ENCODE measurements at regions not wholly inside any gene's neighbourhood (a gene's known extent, or its start where the extent isn't known, plus 50 kb on each side); places are given as distances from the start of the nearest gene placed in this dataset.

- Histone ChIP-seq H3K9me3 (ENCODE audit: control insufficient read depth, insufficient read depth, low read length) (no peaks in the 10 kb centered on the region), H3K36me3 (ENCODE audit: control insufficient read depth, insufficient read depth, low read length) (no peaks in the 10 kb centered on the region), H3K4me3 (ENCODE audit: low read length) (no peak overlapping the region), H3K4me1 (ENCODE audit: control insufficient read depth, insufficient read depth, low read length) (no peaks in the 10 kb centered on the region), H3K27ac (ENCODE audit: low read length) (no peak overlapping the region), H3K27me3 (ENCODE audit: control insufficient read depth, insufficient read depth, low read length) (no peaks in the 10 kb centered on the region)
- WGBS (ENCODE audit: insufficient coverage, insufficient read length), result no CpG with 5 or more reads among the region's 6 CpGs
- DNase-seq (ENCODE audit: low read depth, low spot score), result no peak
Observed at GRCh38 chr10:118467200-118467599, 125.1 kb upstream of the FAM204A start.

DNA sequence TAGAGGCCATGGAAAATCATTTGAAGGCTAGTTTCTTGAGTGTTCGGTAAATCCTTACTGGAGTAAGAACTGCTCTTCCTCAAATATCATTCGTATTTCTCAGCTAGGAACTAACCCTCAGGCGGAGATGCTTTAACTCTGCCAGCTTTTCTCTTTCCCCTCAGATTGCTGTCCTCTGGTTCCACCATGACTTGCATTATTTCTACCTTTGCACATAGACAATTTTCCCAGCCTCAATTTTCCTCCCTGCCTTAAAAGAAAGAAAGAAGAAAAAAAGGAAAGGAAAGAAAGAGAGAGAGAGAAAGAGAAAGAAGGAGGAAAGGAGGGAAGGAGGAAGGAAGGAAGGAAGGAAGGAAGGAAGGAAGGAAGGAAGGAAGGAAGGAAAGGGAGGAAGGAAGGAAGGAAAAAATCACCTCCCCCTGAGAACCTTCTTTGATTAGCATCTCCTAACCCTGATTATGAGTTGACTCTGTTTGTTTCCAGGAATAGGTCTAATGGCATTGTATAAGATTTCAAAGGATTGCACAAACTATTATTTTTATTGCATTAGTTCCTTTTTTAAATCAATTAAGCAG is 123.3 kb upstream of the FAM204A start:
- H3K4me3 ChIP-seq (ENCODE audit: low read length), result no peak overlapping the region

GRCh38 chr10:118463740-118464139 is 121.6 kb upstream of the FAM204A start:
- Histone ChIP-seq H3K27me3 (ENCODE audit: control insufficient read depth, insufficient read depth, low read length) (no peaks in the 10 kb centered on the region), H3K36me3 (ENCODE audit: control insufficient read depth, insufficient read depth, low read length) (no peaks in the 10 kb centered on the region), H3K4me3 (ENCODE audit: low read length) (no peak overlapping the region), H3K27ac (ENCODE audit: low read length) (no peak overlapping the region), H3K4me1 (ENCODE audit: control insufficient read depth, insufficient read depth, low read length) (no peaks in the 10 kb centered on the region), H3K9me3 (ENCODE audit: control insufficient read depth, insufficient read depth, low read length) (no peaks in the 10 kb centered on the region)
- WGBS (ENCODE audit: insufficient coverage, insufficient read length), result no CpG with 5 or more reads among the region's 1 CpG
- no peak for DNase-seq (ENCODE audit: low read depth, low spot score)

More for the DNA sequence above, 123.3 kb upstream of the FAM204A start:
- Histone ChIP-seq H3K4me1 (ENCODE audit: control insufficient read depth, insufficient read depth, low read length) (no peaks in the 10 kb centered on the region), H3K27me3 (ENCODE audit: control insufficient read depth, insufficient read depth, low read length) (no peaks in the 10 kb centered on the region), H3K36me3 (ENCODE audit: control insufficient read depth, insufficient read depth, low read length) (no peaks in the 10 kb centered on the region), H3K27ac (ENCODE audit: low read length) (no peak overlapping the region), H3K9me3 (ENCODE audit: control insufficient read depth, insufficient read depth, low read length) (no peaks in the 10 kb centered on the region)
- DNase-seq (ENCODE audit: low read depth, low spot score), result no peak
- no CpG with 5 or more reads among the region's 3 CpGs for WGBS (ENCODE audit: insufficient coverage, insufficient read length)

- H3K4me3 ChIP-seq (ENCODE audit: low read length), result no peak overlapping the region
- no peaks in the 10 kb centered on the region for H3K4me1 ChIP-seq (ENCODE audit: control insufficient read depth, insufficient read depth, low read length)
- H3K27me3 ChIP-seq (ENCODE audit: control insufficient read depth, insufficient read depth, low read length), result no peaks in the 10 kb centered on the region
- WGBS (ENCODE audit: insufficient coverage, insufficient read length), result no CpG with 5 or more reads among the region's 1 CpG
- DNase-seq (ENCODE audit: low read depth, low spot score), result no peak
- H3K36me3 ChIP-seq (ENCODE audit: control insufficient read depth, insufficient read depth, low read length), result no peaks in the 10 kb centered on the region
- H3K27ac ChIP-seq (ENCODE audit: low read length), result no peak overlapping the region
- no peaks in the 10 kb centered on the region for H3K9me3 ChIP-seq (ENCODE audit: control insufficient read depth, insufficient read depth, low read length)
Observed at GRCh38 chr10:118462401-118462800, 120.3 kb upstream of the FAM204A start.

GRCh38 chr10:118459642-118460193 is 117.6 kb upstream of the FAM204A start:
- H3K4me3 ChIP-seq (ENCODE audit: low read length), result no peak overlapping the region
- no peaks in the 10 kb centered on the region for H3K36me3 ChIP-seq (ENCODE audit: control insufficient read depth, insufficient read depth, low read length)
- peak; percentile 54 for DNase-seq (ENCODE audit: low read depth, low spot score)
- H3K27me3 ChIP-seq (ENCODE audit: control insufficient read depth, insufficient read depth, low read length), result no peaks in the 10 kb centered on the region
- no peaks in the 10 kb centered on the region for H3K9me3 ChIP-seq (ENCODE audit: control insufficient read depth, insufficient read depth, low read length)
- no peaks in the 10 kb centered on the region for H3K4me1 ChIP-seq (ENCODE audit: control insufficient read depth, insufficient read depth, low read length)
- no peak overlapping the region for H3K27ac ChIP-seq (ENCODE audit: low read length)
- WGBS (ENCODE audit: insufficient coverage, insufficient read length), result no CpG with 5 or more reads among the region's 10 CpGs

- no peak overlapping the region for H3K27ac ChIP-seq (ENCODE audit: low read length)
- H3K27me3 ChIP-seq (ENCODE audit: control insufficient read depth, insufficient read depth, low read length), result no peaks in the 10 kb centered on the region
- no peaks in the 10 kb centered on the region for H3K36me3 ChIP-seq (ENCODE audit: control insufficient read depth, insufficient read depth, low read length)
- DNase-seq (ENCODE audit: low read depth, low spot score), result no peak
- no peaks in the 10 kb centered on the region for H3K4me1 ChIP-seq (ENCODE audit: control insufficient read depth, insufficient read depth, low read length)
- no peak overlapping the region for H3K4me3 ChIP-seq (ENCODE audit: low read length)
- H3K9me3 ChIP-seq (ENCODE audit: control insufficient read depth, insufficient read depth, low read length), result no peaks in the 10 kb centered on the region
- no CpG with 5 or more reads among the region's 10 CpGs for WGBS (ENCODE audit: insufficient coverage, insufficient read length)
Observed at GRCh38 chr10:118458957-118459641, 117.0 kb upstream of the FAM204A start.

DNA sequence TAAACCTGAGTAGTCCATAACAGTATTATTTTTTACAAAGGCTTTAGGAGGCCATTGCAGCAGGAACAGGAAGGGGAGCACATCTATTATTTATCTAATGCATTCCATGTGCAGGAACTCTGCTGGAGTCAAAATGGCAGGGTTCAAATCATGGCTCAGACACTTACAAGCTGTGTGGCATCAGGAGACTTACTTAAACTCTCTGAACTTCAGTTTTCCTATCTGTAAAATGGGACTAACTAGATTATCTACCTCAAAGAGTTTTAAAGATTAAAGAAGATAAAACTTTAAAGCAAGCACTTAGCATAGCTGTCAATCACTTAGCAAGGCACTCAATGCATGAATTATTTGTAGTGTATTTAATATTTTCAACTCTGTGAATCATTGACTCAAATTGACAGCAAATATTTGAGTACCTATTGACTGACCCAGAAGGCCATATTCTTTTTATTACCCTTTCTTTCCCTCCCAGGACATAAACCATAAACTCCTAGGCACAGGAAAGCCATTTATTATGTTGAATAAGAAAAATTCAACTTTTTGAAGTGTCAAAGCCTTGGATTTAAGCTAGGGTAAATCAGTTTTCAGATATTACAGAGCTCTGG is 115.8 kb upstream of the FAM204A start:
- H3K4me1 ChIP-seq (ENCODE audit: control insufficient read depth, insufficient read depth, low read length), result no peaks in the 10 kb centered on the region
- H3K4me3 ChIP-seq (ENCODE audit: low read length), result no peak overlapping the region
- H3K36me3 ChIP-seq (ENCODE audit: control insufficient read depth, insufficient read depth, low read length), result no peaks in the 10 kb centered on the region
- no peak for DNase-seq (ENCODE audit: low read depth, low spot score)
- no peak overlapping the region for H3K27ac ChIP-seq (ENCODE audit: low read length)
- no peaks in the 10 kb centered on the region for H3K9me3 ChIP-seq (ENCODE audit: control insufficient read depth, insufficient read depth, low read length)
- H3K27me3 ChIP-seq (ENCODE audit: control insufficient read depth, insufficient read depth, low read length), result no peaks in the 10 kb centered on the region

DNA sequence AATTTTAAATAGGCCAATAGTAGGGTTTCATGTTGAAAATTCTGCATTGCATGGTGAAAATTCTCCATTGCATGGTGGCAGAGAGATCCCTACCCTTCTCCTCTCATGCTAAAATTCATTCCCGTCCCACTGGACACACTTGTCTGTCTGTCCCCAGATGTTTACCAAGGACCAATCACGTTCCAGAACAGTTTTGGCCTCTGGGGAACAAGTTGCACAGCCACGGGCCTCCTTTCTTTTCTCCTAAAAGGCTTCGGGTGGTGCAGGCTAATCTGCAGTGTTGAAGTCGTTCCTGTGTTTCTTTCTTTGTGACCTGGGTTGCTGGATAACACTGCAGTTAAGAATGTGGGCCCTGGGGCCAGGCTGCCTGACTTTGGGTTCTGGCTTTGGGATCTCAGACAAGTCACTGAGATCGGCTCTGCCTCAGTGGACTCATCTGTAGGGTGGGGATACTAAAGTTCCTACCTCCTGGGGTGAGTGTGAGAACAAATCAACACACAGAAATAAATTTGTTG is 113.1 kb upstream of the FAM204A start:
- Histone ChIP-seq H3K4me1 (ENCODE audit: control insufficient read depth, insufficient read depth, low read length) (no peaks in the 10 kb centered on the region), H3K27ac (ENCODE audit: low read length) (no peak overlapping the region), H3K9me3 (ENCODE audit: control insufficient read depth, insufficient read depth, low read length) (no peaks in the 10 kb centered on the region), H3K27me3 (ENCODE audit: control insufficient read depth, insufficient read depth, low read length) (no peaks in the 10 kb centered on the region), H3K36me3 (ENCODE audit: control insufficient read depth, insufficient read depth, low read length) (no peaks in the 10 kb centered on the region), H3K4me3 (ENCODE audit: low read length) (no peak overlapping the region)
- no CpG with 5 or more reads among the region's 6 CpGs for WGBS (ENCODE audit: insufficient coverage, insufficient read length)
- no peak for DNase-seq (ENCODE audit: low read depth, low spot score)

DNA sequence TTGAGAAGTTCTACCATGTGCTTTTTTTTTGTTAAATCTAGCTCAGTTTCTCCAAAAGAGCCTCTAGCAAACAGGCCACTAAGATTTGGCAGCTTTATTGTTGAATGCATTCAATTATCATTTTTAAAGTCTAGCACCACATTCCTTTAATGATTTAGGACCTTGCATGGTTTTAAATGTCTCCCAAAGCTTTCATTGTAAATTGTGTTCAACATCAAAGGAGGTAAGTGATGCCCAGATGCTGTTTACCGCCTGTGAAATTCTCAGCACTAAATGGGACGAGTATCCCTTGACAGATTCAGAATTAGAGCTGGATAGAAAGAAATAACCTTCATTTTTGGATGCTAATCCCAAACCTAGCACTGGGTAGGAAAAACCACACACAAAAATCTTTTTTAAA is 112.1 kb upstream of the FAM204A start:
- Histone ChIP-seq H3K9me3 (ENCODE audit: control insufficient read depth, insufficient read depth, low read length) (no peaks in the 10 kb centered on the region), H3K27me3 (ENCODE audit: control insufficient read depth, insufficient read depth, low read length) (no peaks in the 10 kb centered on the region), H3K4me3 (ENCODE audit: low read length) (no peak overlapping the region), H3K27ac (ENCODE audit: low read length) (no peak overlapping the region), H3K4me1 (ENCODE audit: control insufficient read depth, insufficient read depth, low read length) (no peaks in the 10 kb centered on the region), H3K36me3 (ENCODE audit: control insufficient read depth, insufficient read depth, low read length) (no peaks in the 10 kb centered on the region)
- no peak for DNase-seq (ENCODE audit: low read depth, low spot score)
- no CpG with 5 or more reads among the region's 2 CpGs for WGBS (ENCODE audit: insufficient coverage, insufficient read length)

DNA sequence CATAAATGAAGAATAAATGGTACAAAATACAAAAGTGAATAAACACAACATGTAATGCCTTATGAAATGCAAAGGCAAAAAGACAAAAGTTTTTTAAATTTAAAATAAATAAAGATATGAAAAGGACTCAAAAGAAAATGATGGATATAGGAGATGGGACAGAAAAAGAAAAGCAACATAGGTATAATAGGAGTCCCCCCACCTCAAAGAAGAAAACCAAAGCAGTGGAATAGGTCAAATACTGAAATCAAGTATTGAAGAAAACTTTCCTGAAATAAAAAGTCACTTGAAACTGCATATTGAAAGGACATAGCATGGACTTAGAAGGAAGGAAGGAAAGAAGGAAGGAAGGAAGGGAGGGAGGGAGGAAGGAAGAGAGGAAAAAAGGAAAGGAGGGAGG is 110.0 kb upstream of the FAM204A start:
- Histone ChIP-seq H3K9me3 (ENCODE audit: control insufficient read depth, insufficient read depth, low read length) (no peaks in the 10 kb centered on the region), H3K27ac (ENCODE audit: low read length) (no peak overlapping the region), H3K27me3 (ENCODE audit: control insufficient read depth, insufficient read depth, low read length) (no peaks in the 10 kb centered on the region), H3K36me3 (ENCODE audit: control insufficient read depth, insufficient read depth, low read length) (no peaks in the 10 kb centered on the region), H3K4me1 (ENCODE audit: control insufficient read depth, insufficient read depth, low read length) (0 out of 2 replicates have a peak, but pooled peaks cover 2% of the 10 kb centered on the region), H3K4me3 (ENCODE audit: low read length) (no peak overlapping the region)
- no peak for DNase-seq (ENCODE audit: low read depth, low spot score)

All from iPS DF 6.9 (cell line).